Ecto neural progenitor cell (in vitro differentiated cells): ENCODE measurements at regions not wholly inside any gene's neighbourhood (a gene's known extent, or its start where the extent isn't known, plus 50 kb on each side); places are given as distances from the start of the nearest gene placed in this dataset.
"Not testable (repeated sequence)": the region's sequence is repeated elsewhere in the genome, so short reads cannot be mapped to it uniquely, and the experiment has no call there.

Experiments
- DNase-seq: peaks from one replicate; pipeline ENCODE4 v3.0.0-alpha.2; 2018; ENCODE audit warnings: low spot score

DNA sequence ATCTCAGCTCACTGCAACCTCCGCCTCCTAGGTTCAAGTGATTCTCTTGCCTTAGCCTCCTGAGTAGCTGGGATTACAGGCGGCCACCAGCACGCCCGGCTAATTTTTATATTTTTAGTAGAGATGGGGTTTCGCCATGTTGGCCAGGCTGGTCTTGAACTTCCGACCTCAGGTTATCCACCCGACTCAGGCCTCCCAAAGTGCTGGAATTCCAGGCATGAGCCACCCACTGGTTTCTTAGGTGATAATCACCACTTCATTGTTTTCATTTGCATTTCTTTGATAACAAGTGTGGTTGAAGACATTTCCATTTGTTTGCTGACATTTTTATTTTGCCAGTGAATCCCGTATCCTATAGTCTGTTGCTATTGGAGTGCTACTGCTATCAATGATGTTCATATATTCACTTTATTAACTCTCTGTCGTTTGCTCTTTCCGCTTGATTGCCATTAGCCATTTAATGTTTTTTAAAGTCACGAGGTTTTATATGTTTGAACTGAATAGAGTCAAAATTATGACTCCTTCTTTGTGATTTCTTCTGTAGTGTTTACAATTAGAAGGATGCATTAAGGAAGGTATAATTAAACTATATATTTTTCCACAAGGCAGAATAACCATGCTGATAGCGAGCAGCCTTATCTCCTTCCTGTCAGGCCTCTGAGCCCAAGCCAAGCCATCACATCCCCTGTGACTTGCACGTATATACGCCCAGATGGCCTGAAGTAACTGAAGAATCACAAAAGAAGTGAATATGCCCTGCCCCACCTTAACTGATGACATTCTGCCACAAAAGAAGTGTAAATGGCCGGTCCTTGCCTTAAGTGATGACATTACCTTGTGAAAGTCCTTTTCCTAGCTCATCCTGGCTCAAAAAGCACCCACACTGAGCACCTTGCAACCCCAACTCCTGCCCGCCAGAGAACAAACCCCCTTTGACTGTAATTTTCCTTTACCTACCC lies 87.3 kb upstream of the DAPK1 start:
- not testable (repeated sequence) for DNase-seq

DNA sequence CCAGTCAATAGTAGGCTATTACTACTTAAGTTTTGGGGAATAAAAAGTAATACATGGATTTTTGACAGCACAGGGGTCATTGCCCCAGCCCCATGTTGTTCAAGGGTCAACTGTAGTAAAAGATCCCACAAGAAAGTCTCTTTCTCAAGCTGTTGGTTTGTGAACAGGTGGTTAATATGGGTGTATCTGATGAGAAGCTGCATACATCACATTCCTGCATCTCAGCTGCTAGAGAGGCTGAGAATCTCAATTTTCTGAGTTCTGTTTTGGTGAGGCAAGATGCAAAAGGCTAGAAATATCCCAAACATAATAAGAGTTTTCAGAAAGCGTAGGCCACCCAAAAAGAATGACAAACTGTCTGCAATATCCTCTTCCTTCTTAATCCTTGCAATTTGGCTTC lies 76.8 kb upstream of the DAPK1 start:
- DNase-seq, result no peak

DNA sequence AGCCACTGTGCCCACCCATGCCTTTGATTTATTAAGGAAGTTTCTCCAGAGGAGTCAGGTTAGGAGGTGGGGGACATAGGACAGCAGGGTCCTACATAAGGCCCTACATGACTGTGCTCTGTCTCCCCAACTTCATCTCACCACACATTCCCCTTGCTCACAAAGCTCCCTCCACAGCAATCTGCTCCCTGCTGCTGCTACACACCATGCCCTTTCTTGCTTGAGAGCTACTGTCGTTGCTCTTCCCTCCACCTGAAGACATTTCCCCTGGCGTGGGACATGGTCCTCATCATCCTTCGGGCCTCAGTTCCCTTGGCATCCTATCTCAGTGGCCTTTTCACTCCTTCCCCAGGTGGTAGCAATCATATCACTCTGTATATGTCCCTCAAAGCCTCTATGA lies 75.9 kb upstream of the DAPK1 start:
- DNase-seq, result no peak

DNA sequence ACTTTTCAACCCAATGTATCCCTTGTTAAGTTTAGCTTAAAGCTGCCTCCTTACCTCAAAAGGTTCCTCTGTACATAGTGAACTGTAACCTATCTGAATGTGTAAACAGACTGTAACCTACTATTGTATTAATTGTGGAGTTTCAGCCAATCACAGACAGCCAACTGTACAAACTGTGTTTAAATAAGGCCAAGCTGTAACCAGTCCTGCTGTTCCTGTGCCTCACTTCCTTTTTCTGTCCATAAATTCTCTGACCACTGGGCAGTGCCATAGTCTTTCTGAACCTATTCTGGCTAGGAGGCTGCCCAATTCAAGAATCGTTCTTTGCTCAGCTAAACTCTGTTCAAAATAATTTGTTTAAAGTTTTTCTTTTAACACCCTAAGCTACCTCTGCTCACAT lies 74.7 kb upstream of the DAPK1 start:
- DNase-seq, result no peak

DNA sequence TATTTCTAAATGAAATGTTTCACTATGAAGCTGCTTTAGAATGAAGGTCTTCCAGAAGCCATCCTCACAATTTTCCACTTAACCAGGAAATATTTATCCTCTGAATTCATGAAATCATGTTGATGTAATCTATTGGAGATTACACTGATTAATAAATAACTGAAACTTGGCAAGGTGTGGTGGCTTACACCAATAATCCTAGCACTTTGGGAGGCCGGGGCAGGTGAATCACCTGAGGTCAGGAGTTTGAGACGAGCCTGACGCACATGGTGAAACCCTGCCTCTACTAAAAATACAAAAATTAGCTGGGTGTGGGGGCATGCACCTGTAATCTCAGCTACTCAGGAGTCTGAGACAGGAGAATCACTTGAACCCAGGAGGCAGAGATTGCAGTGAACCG lies 73.8 kb upstream of the DAPK1 start:
- not testable (repeated sequence) for DNase-seq

DNA sequence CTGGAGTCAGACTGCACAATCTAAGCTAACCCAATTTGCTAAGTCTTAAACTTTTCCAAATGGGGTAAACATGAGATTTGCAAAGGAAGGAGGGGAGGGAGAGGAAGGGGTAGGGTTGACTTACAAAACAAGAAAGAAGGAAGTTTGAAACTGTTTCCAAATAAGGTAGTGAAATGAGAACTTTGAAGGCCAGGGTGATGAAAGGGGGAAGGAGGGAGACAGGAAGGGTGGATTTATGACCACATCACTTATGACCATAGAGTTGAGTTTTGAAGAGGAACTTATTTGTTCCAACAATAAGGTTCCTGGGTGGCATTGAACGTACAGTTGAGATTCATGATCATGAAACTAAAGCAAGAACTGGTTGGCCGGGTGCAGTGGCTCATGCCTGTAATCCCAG lies 72.5 kb upstream of the DAPK1 start:
- no peak for DNase-seq

DNA sequence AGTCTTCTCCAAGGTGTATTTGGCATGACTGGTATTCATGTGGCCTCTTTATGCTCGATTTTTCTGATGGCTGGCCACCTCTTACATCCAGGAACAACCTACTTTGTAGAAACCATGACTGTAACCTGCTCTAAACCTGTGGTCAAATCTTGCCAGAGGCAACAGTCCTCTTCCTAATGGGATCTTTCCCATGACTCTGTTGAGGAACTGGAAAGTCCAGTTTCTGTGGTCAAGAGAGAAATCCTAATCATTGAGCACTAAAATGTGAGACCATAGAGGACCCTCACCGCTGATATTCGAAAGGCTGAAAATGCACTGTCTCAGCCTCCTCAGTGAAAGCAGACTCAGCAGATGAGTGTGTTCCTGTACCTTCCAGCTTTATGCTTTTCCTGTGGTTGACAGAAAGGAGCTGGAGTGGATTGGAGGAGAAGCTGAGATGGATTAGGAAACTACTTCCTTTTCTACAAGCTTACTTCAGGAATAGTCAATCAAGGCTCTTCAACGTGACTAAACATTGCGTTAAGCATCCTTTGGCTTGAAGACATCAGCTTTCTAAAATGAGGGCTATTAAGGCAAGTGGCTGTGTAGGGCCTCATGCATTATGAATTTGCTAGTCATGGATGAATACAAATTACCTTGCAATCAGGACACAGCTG lies 69.7 kb upstream of the DAPK1 start:
- no peak for DNase-seq

DNA sequence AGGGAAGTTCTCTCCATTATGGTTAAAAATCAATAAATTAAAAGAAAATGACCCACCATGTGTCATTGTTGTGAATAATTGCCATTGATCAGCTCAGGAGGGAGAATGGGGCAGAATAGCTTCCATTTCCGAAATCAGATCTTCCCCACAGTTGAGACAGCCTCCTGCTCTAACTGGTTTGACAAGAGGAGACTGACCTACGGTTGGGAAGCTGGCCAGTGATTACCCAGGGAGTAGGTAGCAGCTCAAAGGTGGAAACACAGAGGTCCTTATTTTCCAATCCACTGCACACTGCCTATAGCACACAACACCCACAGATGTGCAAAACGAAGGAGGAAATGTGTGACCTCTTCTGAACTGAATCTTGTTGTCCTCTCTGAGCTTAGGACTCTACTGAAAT lies 69.0 kb upstream of the DAPK1 start:
- DNase-seq, result no peak

DNA sequence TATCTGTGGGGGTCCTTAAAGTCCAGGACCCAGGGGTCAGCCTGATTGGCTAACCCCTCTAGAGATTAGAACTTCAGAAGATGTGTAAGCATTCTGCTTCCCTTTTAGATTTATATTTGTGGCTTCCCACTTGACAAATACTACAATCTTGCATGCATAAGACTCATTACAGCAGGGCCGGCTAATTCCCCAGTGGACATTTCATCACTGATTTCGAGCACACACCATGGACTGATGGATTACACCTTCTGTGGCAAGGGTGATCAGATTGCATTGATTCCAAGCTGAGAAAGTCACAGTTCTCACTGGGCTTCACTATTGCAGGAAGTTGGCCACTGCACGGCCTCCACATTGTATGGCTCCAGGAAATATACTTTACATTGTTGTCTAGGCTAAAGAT lies 65.8 kb upstream of the DAPK1 start:
- DNase-seq, result no peak

DNA sequence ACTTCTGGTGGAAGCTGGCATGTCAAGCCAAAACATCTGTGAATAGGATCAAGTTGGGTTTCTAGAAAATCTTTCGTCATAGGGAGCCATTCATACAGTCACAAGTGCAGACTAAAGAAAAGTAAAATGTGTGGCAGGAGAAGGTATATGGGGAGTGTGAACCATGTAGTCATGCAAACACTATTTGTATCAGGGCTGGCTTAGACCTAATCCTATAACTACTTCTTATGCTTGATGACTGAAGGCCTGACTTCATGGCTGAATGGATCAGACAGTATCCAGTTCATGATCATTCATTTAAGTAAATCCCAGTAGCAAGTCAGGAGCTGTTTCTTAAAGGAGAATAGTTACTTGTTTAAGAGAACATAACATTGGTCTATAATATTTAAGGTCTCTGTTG lies 63.8 kb upstream of the DAPK1 start:
- no peak for DNase-seq

DNA sequence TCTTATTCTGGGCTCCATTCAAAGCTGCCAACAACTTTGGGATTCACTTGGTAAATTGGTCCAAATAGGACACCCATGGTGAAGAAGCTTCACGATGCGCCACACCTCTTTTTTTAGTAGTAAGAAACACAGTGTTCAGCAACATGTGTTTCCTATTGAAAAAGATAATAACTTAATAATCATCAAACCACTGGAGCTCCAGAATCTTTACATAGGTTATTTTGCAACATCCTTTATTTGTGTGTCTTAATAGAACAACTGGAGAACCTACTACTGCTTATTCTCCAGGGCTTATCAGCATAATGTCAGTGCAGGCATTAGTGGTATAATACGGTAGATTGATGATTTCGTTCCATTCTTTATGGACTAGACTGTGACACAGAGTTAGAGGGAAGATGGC lies 63.3 kb upstream of the DAPK1 start:
- no peak for DNase-seq

DNA sequence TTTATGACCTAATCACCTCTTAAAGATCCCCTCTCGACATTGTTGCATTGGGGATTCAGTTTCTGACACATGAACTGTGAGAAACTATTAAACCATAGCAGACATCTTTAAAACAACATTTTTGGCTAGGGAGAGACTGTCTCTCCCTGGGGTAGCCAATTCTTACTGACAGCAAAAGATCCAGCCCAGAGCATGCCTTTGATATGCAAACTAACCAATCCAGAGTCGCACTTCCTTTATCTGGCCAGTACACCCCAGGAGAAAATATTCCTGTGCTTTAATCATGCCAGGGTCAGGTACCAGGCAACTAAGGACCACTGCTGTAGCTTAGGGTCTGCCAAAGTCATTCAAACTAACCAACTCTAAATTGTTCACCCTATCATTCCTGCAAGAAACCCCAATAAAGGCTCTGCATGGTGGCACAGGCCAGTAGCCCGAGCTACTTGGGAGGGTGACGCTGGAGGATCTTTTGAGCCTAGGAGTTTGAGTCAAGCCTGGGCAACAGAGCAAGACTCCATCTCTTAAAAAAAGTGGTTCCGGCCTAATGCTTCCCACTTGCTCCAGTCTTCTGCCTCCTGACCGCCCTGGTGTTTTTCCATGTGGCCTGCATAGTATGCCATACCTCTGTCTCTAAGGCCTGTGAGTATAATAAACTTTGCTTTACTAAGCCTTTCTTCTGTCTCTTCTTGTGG lies 62.3 kb upstream of the DAPK1 start:
- no peak for DNase-seq

DNA sequence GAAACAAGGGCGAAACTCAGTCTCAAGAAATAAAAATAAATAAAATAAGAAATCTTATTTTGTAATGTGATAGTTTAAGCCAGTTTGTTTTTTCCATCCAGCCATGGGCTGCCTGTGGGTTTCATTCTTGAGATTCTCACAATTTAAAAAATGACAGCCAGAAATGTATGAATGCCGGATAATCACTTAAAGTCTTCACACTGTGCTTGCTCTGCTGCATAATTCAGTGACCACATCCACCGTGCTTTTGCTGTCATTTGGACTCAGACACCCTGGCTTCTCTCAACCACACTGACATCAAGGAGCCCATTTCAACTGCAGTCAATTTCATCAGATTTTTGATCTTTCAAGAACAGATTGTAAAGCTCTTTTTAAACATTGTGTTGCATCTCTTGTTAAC lies 61.0 kb upstream of the DAPK1 start:
- no peak for DNase-seq

DNA sequence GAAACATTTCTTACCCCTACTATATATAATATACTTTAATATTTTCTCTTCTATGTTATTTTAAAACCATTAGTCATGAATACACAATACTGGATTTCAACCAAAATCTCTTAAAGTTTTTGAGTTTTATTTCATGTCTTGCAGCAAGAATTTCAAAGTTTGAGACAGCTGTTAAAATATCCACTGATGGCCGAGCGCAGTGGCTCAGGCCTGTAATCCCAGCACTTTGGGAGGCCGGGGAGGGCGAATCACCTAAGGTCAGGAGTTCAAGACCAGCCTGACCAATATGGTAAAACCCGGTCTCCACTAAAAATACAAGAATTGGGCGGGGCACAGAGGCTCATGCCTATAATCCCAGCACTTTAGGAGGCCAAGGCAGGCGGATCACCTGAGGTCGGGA lies 59.7 kb upstream of the DAPK1 start:
- DNase-seq, result no peak

DNA sequence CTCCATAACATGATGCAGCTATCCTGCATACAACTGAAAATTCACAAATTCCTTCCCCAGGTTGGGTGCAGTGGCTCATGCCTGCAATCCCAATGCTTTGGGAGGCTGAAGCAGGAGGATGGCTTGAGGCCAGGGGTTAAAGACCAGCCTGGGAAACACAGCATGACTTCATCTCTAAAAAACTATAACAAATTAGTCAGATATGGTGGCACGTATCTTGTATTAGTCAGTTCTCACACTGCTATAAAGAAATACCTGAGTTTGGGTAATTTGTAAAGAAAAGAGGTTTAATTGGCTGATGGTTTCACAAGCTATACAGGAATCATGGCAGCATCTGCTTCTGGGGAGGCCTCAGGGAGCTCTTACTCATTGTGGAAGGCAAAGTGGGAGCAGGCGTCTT lies 56.4 kb upstream of the DAPK1 start:
- no peak for DNase-seq

DNA sequence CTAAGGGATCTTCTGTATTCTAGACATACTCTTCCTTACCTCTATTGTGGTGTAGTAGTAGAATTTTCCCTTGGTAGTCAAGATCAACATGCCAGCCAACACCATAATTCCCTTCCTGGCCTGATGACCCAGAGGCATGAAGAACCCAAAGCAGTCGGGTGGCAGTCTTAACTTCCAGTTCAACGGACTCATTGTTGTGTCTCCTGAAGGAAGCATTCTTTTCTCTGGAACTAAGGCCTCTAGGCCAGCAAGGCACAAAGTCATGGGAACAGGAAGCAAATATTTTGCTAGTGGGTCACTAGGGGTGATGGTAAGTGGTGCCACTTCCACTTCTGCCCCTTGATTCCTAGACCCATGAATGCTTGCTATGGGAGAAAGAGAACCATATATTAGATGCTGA lies 55.2 kb upstream of the DAPK1 start:
- DNase-seq, result no peak

DNA sequence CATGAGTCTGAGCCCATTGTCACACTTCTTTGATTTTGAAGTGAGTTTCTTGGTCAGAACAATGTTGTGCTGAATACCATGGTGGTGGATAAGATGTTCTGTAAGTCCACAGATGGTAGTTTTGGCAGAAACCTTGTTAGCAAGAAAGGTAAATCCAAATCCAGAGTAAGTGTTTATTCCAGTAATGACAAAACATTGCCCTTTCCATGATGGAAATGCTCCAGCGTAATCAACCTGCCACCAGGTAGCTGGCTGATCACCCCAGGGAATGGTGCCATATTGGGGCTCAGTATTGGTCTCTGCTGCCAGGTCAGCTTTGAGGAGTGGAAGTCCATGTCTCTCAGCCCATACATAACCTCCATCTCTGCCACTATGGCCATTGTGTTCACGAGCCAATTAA lies 54.7 kb upstream of the DAPK1 start:
- no peak for DNase-seq

DNA sequence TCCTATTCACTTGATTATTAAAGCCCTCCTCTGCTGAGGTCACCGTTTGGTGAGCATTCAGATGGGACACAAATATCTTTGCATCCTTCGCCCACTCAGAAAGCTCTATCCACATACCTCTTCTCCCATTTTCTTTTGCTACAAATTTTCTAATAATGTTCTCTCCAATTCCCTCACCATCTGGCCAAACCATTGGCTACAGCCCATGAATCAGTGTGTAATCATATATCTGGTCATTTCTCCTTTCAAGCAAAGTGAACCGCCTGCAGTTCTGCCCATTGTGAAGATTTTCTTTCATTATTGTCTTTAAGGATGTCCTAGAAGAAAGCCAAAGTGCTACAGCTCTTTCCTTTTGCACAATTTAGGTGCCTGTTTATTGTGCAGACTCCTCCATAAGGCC lies 54.2 kb upstream of the DAPK1 start:
- DNase-seq, result no peak

DNA sequence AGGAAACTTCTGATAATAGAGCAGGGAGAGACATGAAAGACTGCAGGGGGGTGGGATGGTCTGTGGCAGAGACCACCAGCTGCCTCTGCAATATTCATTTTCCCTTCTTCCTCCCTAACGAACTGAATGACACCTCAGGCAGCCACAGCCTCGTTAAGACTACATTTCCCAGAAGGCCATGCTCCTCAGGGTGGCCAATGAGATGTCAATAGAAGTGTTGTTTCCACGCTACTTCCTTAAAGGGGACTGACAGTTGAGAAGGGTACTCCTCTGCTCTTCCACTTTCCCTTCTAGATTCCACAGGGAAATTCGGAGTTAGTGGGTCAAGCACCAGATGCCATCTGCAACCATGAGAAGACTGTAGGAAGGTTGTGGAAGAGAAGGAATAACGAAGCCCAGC lies 52.0 kb upstream of the DAPK1 start:
- peak; percentile 55 for DNase-seq

DNA sequence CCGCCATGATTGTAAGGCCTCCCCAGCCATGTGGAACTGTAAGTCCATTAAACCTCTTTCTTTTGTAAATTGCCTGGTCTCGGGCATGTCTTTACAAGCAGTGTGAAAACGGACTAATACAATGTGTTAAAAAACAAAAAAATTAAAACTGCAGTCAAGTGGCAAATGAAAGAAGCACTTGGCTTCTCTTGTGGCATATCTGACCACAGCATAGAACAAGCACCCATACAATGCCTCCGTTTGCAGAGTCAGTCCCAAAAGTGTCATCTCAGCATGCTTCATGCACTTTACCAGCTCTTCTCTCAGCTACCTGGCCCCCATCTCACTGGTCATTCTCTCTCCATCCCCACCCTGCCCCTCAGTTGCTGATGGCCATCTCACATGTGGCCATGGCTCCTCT lies 51.1 kb upstream of the DAPK1 start:
- no peak for DNase-seq

DNA sequence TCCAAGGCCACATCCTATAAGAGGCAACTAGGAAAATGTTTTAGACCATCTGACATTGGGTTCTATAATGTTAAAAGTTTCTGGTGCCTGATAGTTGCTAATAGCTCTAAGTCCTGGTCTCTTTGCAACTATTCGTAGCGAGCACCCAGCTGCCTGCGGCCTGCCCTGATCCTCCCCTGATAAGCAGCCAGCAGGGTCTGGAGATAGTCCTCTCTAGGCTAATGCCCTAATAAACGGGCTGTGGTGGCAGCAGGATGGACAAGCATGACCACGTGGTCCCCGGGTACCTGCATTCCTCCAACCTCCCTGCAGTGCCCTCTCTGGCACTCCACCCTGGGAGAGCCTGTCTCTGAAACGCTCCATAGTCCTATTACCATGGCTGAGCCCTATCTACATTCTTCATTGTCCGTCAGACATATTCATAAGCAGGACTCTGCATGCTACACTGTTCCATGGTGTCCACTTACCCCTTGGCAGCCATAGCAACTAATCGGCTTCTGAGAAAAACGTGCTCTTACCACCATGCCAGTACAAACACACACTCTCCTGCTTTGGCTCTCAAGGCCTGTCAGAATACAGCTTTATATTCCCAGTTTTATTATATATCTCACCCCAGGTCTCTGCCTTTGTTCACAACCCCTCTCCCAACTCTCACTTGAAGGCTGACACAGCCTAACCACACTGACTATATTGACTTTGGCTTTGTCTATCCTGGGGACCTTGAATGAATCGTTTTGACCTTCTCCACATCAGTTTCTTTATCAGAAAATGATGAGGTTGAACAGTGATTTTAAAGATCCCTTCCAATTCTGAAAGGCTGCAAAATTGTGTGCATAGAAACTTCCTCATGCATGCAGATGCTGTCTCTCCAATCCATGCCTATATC lies 49.9 kb upstream of the DAPK1 start:
- no peak for DNase-seq
